Activated T-cell treated with anti-CD3 and anti-CD28 coated beads, Interleukin-2, amount 50 U/mL, for 24 hours (primary cell): ENCODE measurements at regions not wholly inside any gene's neighbourhood (a gene's known extent, or its start where the extent isn't known, plus 50 kb on each side); places are given as distances from the start of the nearest gene placed in this dataset.

ENCODE experiments used
- DNase-seq: peaks from one replicate; pipeline ENCODE4 v3.0.0-alpha.2; 2020
- H3K27ac Mint-ChIP-seq: 2 replicates; pipeline ENCODE4 v1.8.0; 2020; ENCODE audit warnings: mild to moderate bottlenecking, mixed read lengths
- H3K27me3 Mint-ChIP-seq: 2 replicates; pipeline ENCODE4 v1.8.0; 2020; ENCODE audit warnings: mixed read lengths
- H3K36me3 Mint-ChIP-seq: 2 replicates; pipeline ENCODE4 v1.8.0; 2020; ENCODE audit warnings: low read depth, mixed read lengths
- H3K4me1 Mint-ChIP-seq: 2 replicates; pipeline ENCODE4 v1.8.0; 2020; ENCODE audit warnings: low read depth, mixed read lengths
- H3K4me3 Mint-ChIP-seq: 2 replicates; pipeline ENCODE4 v1.8.0; 2020; ENCODE audit warnings: mild to moderate bottlenecking, moderate library complexity, mixed read lengths
- H3K9me3 Mint-ChIP-seq: 2 replicates; pipeline ENCODE4 v1.8.0; 2020; ENCODE audit warnings: mixed read lengths

DNA sequence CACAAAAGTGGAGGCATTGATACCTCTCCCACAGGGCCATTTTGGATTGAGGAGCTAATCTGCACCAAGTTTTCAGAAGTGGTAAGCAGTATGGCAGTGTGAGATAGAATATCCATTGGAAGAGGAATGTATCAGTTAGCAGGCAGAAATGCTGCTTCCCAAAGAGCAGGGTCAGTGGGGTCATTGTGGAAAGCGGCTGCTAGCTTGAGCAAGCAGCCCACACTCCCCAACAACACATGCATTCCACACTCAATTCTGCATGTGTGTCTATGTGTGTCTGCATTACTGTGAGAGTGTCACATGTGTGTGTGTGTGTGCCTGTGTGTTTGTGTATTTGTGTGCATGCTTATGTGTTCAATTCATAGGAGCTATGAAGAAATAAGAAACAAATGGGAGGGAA lies 190.9 kb upstream of the FOXA2 start:
- H3K4me1 Mint-ChIP-seq: no peaks in the 10 kb centered on the region

DNA sequence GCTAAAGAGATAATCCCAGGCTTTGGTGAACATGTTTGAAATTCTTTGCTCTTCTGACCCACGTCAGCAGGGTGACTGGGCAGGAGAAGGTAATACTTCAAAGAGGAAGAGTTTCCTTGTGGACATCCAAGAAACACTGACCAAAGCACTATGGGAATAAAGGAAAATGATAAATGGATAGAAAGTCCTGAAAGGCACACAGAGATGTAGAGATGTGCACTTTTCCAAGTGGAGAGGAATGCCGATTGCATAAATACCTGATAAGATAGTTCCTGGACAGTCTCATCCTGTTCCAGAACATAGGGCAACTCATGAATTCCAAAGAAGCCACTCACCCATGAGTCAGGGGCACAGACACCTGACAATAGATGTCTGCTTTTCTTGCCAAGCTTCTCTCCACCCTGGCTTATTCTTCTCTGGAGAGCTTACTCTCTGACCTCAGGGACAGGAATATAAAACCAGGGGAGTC lies 191.3 kb upstream of the FOXA2 start:
- DNase-seq: no peak

More for the DNA sequence above, 190.9 kb upstream of the FOXA2 start:
- Mint-ChIP-seq H3K27ac (no peak overlapping the region), H3K27me3 (no peaks in the 10 kb centered on the region), H3K36me3 (no peaks in the 10 kb centered on the region), H3K9me3 (peaks cover 3% of the 10 kb centered on the region), H3K4me3 (no peak overlapping the region)
- DNase-seq: no peak

DNA sequence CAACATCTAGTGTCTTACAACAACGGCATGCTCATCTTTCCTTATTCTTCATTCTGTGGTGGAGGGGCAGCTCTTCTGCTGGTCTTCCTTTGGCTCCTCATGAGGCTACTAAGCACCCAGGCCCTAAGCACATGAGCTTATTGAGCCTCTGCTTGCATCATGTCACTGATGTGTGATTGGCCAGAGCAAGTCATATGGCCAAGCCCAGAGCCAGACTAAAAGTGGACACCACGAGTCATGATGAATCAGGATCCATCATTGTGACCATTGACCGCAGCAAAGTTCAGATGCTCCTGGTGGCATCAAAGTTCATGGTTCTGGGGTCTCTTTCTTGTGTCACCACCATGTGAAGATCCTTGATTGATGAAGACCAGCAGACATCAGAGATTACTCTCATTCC lies 192.0 kb upstream of the FOXA2 start:
- no peaks in the 10 kb centered on the region for H3K4me1 Mint-ChIP-seq
- no peak overlapping the region for H3K4me3 Mint-ChIP-seq
- no peak overlapping the region for H3K27ac Mint-ChIP-seq
- no peaks in the 10 kb centered on the region for H3K36me3 Mint-ChIP-seq
- no peak for DNase-seq
- peaks cover 3% of the 10 kb centered on the region for H3K9me3 Mint-ChIP-seq
- H3K27me3 Mint-ChIP-seq: no peaks in the 10 kb centered on the region

More for the DNA sequence above, 191.3 kb upstream of the FOXA2 start:
- Mint-ChIP-seq H3K27me3 (no peaks in the 10 kb centered on the region), H3K4me3 (no peak overlapping the region), H3K9me3 (peaks cover 3% of the 10 kb centered on the region), H3K4me1 (no peaks in the 10 kb centered on the region), H3K36me3 (no peaks in the 10 kb centered on the region), H3K27ac (no peak overlapping the region)

DNA sequence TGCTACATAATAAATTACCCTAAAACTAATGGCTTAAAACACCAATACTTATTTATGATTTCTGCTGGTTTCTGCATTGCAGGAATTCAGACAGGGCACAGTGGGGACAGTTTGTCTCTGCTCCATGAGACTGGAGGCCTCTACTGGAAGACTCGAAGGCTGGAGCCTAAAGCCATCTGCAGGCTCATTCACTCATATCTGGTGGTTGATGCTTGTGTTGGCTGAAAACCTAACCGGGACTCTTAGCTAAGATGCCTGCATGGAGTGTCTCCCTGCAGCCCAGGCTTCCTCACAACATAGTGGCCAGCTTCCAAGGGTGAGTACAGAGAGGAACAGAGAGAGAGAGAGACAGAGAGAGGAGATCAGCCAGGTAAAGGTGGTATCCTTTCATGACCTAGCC lies 195.5 kb upstream of the FOXA2 start:
- Mint-ChIP-seq H3K36me3 (no peaks in the 10 kb centered on the region), H3K4me1 (no peaks in the 10 kb centered on the region), H3K9me3 (peaks cover 3% of the 10 kb centered on the region), H3K27ac (no peak overlapping the region), H3K4me3 (no peak overlapping the region), H3K27me3 (no peaks in the 10 kb centered on the region)
- no peak for DNase-seq

DNA sequence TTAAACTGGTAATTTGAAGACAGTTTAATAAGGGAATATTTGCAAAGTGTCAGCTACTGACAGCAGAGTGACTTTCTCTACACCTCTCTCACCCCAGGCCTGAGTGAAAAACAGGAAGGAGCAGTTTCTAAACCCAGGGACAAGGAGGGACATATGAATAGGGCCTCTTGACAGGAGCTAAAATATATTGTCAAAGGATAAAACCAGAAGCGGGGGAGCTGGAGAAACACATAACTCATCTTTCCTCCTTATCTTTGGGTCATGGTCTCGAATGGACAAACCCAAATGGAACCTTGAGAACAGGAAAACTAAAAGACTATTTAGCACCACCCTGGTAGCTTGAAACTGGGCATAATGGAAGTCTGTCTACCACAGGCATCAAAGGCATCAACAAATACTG lies 197.5 kb upstream of the FOXA2 start:
- Mint-ChIP-seq H3K27me3 (peaks cover 4% of the 10 kb centered on the region), H3K27ac (no peak overlapping the region), H3K4me1 (no peaks in the 10 kb centered on the region), H3K4me3 (no peak overlapping the region), H3K36me3 (no peaks in the 10 kb centered on the region), H3K9me3 (peaks cover 1% of the 10 kb centered on the region)
- no peak for DNase-seq

DNA sequence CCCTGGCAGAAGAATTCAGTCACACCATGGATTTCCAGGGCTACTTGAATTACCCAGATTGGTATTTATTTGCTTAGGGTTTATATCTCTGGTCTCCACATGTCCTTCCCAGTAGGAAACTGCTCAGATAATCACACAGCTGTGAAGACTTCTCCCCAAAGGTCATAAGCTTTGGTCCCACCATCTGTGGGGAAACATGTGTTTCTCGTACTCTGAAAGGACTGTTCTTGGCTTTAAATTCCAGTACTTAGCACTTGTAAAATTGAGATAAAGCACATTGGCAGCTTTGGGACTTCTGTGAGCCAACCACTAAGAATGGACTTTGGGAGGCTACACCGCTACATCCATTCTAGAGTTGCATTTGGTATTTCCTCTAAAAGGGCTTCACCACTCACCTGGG lies 205.3 kb upstream of the FOXA2 start:
- Mint-ChIP-seq H3K4me3 (no peak overlapping the region), H3K9me3 (no peaks in the 10 kb centered on the region), H3K27ac (no peak overlapping the region), H3K36me3 (no peaks in the 10 kb centered on the region), H3K4me1 (no peaks in the 10 kb centered on the region), H3K27me3 (peaks cover 4% of the 10 kb centered on the region)
- no peak for DNase-seq

DNA sequence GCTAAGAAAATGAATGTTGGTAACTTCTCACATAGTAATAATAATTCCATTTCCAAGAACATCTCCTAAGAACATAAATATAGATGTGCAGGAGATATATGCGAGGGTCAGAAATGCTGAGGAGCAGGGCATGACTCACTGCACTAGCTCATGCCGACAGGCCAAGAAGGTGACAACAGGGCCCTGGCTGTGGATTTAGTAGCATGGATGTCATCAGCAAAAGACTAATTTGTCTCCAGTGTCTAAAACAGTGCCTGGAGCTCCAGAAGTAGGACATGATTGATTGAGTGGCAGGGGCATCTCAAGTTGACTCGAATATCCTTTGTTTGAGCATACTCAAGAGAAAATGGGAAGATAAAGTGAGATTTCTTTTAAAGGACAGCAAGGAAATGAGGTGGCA lies 207.0 kb upstream of the FOXA2 start:
- no peak for DNase-seq
- Mint-ChIP-seq H3K4me1 (no peaks in the 10 kb centered on the region), H3K27ac (no peak overlapping the region), H3K4me3 (no peak overlapping the region), H3K27me3 (no peaks in the 10 kb centered on the region), H3K36me3 (no peaks in the 10 kb centered on the region), H3K9me3 (no peaks in the 10 kb centered on the region)

DNA sequence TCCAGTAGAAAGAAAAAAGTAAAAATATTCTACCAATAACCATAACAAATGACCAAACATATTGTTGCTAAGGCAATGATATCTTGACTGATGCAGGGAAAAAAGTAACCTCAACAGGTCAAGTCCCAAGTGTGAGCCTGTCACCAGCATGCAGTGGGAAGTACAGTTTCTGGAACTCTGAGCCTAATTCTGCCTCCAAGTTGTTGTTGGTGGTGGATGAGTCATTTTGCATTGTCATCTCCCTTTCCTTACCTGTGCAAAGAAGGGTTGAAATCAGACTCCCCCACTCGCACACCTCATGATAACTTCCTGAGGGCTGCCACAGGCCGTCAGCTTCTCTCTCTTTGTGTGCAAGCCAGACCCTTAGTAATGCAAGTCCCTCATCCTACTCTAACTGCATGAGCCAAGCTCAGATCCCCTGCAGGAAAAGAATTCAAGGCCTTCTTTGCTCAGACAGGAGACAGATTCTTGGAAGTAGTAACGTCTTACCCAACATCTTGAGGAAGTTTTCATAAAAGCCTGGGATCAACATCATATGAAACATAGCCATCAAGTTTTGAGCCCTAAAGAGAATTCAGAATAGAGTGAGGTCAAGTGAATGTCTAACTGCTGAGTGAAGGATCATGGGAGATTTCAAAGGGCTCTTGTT lies 207.6 kb upstream of the FOXA2 start:
- Mint-ChIP-seq H3K9me3 (no peaks in the 10 kb centered on the region), H3K4me3 (no peak overlapping the region), H3K36me3 (no peaks in the 10 kb centered on the region), H3K27me3 (no peaks in the 10 kb centered on the region), H3K4me1 (no peaks in the 10 kb centered on the region), H3K27ac (no peak overlapping the region)
- no peak for DNase-seq

DNA sequence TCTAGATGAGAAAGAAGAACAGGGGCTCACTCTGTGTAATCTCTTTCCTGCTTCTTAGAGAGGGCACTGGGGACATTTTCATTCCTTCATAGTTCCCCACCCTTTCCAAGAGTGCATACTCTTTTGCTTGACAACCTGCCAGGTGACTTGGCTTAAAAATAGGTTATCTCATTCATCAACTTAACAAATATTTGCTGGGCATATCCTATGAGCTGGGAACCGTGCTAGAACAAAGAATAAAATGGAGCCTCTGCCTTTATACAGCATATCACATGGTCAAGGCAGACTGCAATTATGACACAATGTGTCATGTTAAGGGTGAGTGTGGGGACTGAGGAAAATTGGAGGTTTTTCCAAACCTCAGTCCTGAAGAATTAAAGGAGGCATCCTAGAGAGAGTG lies 209.8 kb upstream of the FOXA2 start:
- Mint-ChIP-seq H3K4me3 (no peak overlapping the region), H3K9me3 (no peaks in the 10 kb centered on the region), H3K4me1 (no peaks in the 10 kb centered on the region), H3K36me3 (no peaks in the 10 kb centered on the region), H3K27me3 (no peaks in the 10 kb centered on the region), H3K27ac (no peak overlapping the region)
- no peak for DNase-seq

DNA sequence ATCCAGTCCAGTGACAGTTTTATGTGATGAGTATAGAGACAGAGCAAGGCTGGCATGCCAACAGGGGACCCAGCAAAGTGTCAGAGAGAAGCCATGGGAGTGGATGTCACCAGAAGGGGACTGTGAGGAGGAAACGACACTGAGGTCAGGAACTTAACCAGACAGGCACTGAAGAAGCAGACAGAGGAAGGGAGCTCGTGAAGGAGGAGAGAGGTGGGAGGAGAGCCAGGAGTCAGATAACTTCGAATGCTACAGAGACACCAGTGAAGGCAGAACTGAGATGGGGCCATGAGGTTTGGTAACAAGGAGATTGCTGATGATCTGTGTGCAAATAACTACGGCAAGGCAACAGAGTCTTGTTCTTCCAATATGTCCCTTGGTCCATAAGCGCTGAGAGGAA lies 211.1 kb upstream of the FOXA2 start:
- Mint-ChIP-seq H3K36me3 (no peaks in the 10 kb centered on the region), H3K9me3 (no peaks in the 10 kb centered on the region), H3K27me3 (no peaks in the 10 kb centered on the region), H3K27ac (no peak overlapping the region), H3K4me1 (no peaks in the 10 kb centered on the region), H3K4me3 (no peak overlapping the region)
- no peak for DNase-seq

DNA sequence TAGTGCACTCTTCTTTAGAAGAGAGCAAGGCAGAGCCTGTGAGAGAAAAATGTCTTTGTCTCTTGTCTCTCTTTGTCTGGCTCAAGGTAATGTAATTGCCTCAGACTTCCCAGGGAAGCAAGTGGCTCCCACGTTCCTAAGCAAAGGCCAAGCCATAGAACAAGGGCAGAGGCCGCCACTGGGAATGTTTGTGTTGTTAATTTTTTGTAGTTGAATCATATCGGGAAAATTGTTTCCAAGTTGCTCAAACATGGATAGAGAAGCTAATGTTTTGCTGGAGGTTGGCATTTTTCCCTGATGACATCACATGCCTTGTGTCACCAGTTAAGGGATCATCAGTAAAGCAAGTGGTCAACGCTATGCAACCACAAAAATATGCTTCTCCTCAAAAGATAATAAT lies 211.5 kb upstream of the FOXA2 start:
- Mint-ChIP-seq H3K27me3 (no peaks in the 10 kb centered on the region), H3K36me3 (no peaks in the 10 kb centered on the region), H3K4me1 (no peaks in the 10 kb centered on the region), H3K4me3 (no peak overlapping the region), H3K27ac (no peak overlapping the region), H3K9me3 (no peaks in the 10 kb centered on the region)
- DNase-seq: no peak

DNA sequence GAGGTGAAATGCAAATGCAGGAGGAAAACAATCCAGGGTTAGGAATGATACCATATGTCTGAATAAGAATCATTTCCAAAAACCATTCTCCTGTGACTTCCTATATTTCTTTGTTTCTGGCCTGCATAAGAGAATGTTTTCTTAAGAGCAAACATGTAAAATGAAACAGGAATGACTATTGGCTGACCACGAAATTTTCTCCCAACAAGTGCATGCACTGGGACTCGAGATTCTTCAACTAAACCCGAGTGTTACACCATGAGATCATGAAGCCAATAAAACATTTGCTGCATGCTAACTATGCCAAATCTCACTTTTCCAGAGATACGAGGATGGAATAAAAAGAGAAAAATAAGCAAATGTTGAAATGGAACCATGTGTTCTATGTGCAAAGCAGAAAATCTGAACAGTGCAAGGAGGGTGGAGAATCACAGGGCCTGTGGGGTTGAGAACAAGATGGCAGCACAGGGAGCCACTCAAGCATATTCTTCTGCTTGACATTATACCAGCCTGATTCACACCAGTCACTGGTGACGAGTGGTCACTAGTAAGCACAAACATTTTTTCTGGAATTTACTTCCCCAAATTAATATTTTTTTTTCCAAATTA lies 212.2 kb upstream of the FOXA2 start:
- Mint-ChIP-seq H3K4me1 (no peaks in the 10 kb centered on the region), H3K27me3 (no peaks in the 10 kb centered on the region), H3K36me3 (no peaks in the 10 kb centered on the region), H3K9me3 (no peaks in the 10 kb centered on the region), H3K4me3 (no peak overlapping the region), H3K27ac (no peak overlapping the region)
- no peak for DNase-seq

DNA sequence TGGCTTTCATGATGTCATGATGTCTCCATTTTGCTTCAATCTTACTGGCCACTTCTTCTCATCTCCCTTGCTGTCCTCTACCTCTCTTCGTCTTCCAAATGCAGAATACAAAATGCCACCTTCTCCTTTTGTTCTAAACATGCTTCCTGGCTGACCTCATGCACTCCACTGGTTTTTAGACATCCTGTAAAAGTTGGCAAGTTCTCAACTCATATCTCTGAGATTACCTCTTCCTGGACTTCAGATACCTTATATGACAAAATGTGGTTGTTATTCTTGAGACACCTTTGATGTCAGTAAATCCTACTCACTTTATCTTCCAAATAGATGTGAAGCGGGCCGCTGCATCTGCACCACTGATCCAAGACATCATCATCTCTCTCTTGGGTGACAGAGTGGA lies 212.7 kb upstream of the FOXA2 start:
- no peaks in the 10 kb centered on the region for H3K36me3 Mint-ChIP-seq
- no peaks in the 10 kb centered on the region for H3K27me3 Mint-ChIP-seq
- DNase-seq: no peak
- H3K27ac Mint-ChIP-seq: no peak overlapping the region
- H3K4me3 Mint-ChIP-seq: no peak overlapping the region
- no peaks in the 10 kb centered on the region for H3K9me3 Mint-ChIP-seq
- no peaks in the 10 kb centered on the region for H3K4me1 Mint-ChIP-seq

DNA sequence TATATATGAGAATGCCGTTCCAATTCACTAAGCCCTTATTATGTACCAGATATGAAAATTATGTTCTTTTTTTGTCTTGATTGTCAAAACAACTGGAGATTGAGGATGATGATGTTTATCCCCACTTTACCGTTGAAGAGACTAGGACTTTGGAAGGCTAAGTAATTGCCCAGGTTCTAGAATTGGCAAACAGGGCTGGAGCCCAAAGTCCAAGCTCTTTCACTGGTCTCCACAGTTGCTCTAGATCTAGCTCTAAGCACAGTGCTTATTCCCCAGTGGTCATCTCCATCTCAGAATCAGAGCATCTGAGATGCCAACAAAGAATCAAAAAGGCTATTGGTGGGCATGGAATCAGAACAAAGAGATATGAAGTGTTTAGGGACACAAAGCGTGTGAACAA lies 215.3 kb upstream of the FOXA2 start:
- Mint-ChIP-seq H3K27me3 (no peaks in the 10 kb centered on the region), H3K9me3 (no peaks in the 10 kb centered on the region), H3K27ac (no peak overlapping the region), H3K4me1 (no peaks in the 10 kb centered on the region), H3K36me3 (no peaks in the 10 kb centered on the region), H3K4me3 (no peak overlapping the region)
- no peak for DNase-seq

DNA sequence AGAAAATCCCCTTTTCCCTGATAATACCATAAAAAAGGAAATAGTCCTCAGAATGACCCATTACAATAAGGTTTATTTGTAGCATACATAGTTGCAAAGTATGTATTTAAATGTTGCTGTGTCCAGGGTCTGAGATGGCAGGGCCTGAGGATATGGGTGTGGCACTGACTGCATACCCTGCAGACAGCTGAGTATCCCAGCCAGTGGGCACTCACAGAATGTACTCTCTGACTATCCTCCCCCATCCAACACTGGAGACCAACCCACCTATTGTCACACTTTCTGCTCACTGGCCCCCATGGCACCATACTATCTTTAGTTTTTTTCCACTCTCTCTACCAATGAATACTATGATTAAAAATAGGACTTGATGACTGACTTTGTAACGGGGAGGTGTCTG lies 215.8 kb upstream of the FOXA2 start:
- Mint-ChIP-seq H3K4me1 (no peaks in the 10 kb centered on the region), H3K36me3 (no peaks in the 10 kb centered on the region), H3K4me3 (no peak overlapping the region), H3K27me3 (no peaks in the 10 kb centered on the region), H3K27ac (no peak overlapping the region), H3K9me3 (no peaks in the 10 kb centered on the region)
- no peak for DNase-seq

DNA sequence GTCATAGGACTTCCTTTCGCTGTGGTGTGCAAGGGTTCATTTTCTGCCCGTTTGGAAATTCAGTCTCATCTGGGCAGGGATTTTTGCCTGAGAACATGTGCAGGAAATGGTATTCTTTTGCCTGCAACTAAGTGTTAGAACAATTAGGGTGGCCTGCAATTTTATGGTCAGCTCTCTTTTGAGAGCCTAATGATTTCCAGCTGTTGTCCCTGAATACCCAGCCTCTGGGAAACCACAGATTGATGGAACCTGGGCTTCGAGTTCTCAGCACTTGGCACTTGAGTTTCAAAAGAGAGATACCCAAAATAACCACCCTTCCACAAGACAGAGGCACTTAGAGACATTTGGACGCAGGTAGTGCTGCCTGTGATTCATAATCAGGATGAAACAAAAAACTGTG lies 217.2 kb upstream of the FOXA2 start:
- Mint-ChIP-seq H3K27ac (no peak overlapping the region), H3K4me3 (no peak overlapping the region), H3K9me3 (no peaks in the 10 kb centered on the region), H3K4me1 (no peaks in the 10 kb centered on the region), H3K36me3 (no peaks in the 10 kb centered on the region), H3K27me3 (no peaks in the 10 kb centered on the region)
- no peak for DNase-seq
